HG03521 (cell line): ENCODE measurements at regions not wholly inside any gene's neighbourhood (a gene's known extent, or its start where the extent isn't known, plus 50 kb on each side); places are given as distances from the start of the nearest gene placed in this dataset.
"Not testable (repeated sequence)": the region's sequence is repeated elsewhere in the genome, so short reads cannot be mapped to it uniquely, and the experiment has no call there.

Experiments
- ATAC-seq: cut with Tn5 transposase; IDR thresholded peaks from one replicate; pipeline ENCODE4 v1.9.1; 2021; ENCODE audit warnings: mild to moderate bottlenecking, moderate library complexity; ENCODE audit not compliant: unreplicated experiment

DNA sequence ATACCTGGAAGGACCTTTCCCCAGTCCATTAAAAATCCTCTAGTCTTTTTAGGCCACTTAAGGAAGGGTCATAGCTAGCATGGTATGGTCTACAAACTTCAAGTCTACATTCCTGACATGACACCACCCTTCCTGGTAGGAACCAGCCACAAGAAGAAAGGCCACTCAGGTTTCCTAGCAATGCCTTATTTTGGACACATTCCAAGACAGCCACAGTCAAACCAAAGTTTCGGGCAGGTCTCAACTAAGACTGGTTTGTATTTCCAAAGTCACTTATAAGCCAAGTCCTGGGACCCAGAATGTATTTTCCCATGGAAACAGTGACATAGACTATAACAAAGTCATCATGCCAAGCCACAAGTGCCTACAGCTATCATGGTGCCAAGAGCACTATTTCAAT, 50.6 kb upstream of the SLC44A3 start:
- ATAC-seq, result no peak

DNA sequence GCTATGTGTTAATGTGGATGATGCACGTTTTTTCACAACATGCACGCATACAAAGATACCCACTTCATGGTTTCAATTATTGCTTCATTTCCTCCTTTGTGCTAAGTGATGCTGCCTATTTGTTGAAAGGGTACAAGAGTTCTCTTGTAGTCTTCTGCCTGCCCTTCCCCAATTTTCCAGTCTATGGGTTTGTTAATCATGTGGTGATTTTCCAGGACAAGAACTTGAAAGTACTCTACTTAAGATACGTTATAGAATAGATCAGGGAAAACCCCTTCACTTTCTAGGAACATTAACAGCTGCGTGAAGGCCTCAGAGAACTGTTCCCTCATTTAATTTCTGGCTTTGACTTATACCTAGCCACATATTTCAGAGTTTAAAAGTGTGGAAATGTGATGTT, 52.1 kb upstream of the SLC44A3 start:
- no peak for ATAC-seq

DNA sequence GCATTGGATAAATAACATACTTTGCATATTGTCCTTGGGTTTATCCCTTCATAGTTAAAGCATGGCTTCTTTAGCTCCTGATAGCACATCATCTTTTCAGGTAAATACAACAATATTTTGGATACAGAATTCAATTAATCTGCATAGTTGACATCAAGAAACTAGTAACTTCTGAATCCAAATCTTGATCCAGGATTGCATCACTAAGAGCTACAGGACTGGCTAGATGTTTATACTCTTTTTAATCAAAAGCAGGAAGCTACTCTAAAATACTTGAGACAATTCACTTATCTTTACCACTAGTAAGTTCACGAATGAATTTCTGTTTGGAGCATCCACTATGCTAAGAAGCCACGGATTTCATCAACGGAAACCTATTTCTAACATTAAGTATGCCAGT, 54.2 kb upstream of the SLC44A3 start:
- ATAC-seq, result no peak

DNA sequence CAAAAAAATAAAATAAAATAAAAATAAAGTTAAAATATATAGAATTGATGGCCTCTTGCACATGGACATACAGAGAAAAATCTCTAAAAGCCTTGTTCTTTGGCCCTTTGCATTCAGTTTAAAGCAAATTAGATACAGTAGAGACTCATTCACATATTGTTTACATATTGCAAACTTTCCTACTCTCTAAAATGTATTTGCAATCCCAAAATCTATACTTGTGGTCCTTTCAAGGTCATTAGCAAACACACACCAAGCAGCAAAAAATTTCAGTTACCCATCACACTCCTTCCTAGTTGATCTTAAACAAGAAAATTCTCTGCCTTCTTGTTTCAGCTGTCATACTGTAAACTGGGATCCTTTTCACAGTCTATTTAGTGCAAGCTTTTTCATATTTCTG, 61.0 kb upstream of the SLC44A3 start:
- no peak for ATAC-seq

DNA sequence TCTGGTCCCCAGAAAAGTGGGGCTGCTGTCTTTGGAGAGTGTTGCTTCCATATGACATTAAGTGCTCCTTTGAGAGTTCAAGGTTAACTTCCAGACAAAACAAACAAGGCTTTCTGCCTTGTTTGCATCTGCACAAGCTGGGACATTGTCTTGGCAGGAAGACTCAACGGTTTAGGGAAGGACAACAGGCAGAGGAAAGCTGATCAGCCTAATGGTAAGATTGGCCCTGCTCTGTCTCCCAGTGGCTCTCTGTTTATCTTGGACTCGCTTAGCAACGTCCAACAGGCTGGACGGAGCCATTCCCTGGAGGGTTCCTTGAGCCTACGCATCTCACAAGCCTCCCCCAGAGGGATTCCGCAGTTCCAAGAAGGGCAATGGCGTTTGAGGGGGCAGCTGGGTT, 62.2 kb upstream of the SLC44A3 start:
- ATAC-seq, result no peak

DNA sequence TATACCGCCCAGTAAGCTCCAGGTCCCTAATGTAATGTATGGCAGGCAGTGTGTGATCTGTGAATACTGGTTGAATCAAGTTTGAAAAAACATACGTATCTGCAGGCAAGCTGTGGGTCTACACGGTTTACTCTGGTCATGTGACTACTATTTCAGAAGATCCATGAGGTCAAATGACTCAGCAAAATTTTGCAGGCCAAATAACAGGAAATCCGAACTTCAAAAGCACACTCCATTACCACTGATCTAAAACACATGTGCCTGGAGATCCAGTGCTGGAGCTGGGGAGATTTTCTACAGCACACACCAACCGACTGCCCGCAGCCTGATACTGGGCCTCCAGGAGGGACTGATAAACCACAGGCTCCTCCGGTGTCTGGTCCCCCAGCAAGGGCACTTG, 64.5 kb upstream of the SLC44A3 start:
- ATAC-seq, result no peak

DNA sequence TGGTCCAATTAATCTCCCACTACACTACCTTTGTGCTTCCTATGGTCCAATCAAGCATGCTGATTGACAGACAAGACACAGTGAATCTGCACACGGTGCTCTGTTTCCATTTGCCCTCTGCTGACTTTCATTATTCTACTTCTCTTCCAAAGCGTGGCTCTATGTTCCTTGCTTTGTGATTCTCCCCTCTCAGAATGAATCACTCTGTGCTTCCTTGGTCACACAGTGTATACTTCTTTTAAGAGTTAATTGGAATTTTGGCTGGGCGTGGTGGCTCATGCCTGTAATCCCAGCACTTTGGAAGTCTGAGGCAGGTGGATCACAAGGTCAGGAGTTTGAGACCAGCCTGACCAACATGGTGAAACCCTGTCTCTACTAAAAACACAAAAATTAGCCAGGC, 65.1 kb upstream of the SLC44A3 start:
- not testable (repeated sequence) for ATAC-seq

DNA sequence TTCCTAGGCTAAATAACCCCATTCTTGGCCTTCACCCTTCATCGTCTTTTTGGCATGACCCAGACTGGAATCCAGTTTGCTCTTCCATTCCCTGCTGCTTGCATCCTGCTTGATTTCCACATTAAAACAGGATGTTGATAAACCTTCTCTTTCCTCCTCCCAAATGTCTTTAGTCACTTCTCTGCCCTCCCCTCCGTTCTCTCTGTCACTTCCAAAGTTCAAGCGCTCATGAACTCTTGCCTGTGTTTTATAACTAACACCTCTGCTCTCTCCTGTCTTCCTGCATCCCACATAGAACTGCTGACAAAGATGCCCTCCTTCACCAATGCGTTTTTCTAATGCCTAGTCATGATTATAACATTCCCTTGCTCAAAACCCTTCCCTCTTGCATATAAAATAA, 65.6 kb upstream of the SLC44A3 start:
- ATAC-seq, result no peak

DNA sequence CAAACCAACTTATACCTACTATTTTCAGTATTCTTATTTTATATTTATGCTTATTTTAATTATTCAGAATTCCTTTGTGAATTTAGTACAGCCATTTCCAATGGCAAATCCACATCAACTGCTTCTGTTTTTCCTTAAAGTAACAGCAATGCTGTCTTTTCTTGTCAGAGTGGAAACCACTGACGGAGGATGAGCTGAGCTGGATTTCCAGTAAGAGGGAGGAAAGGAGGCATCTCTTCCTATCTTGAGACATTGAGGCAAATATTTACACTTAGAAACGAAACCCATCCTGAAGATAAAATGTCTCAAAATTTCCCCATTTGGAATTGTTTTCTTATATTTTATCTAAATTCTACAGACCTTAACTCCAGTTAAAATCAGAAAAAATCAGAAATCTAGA, 66.1 kb upstream of the SLC44A3 start:
- ATAC-seq, result no peak

DNA sequence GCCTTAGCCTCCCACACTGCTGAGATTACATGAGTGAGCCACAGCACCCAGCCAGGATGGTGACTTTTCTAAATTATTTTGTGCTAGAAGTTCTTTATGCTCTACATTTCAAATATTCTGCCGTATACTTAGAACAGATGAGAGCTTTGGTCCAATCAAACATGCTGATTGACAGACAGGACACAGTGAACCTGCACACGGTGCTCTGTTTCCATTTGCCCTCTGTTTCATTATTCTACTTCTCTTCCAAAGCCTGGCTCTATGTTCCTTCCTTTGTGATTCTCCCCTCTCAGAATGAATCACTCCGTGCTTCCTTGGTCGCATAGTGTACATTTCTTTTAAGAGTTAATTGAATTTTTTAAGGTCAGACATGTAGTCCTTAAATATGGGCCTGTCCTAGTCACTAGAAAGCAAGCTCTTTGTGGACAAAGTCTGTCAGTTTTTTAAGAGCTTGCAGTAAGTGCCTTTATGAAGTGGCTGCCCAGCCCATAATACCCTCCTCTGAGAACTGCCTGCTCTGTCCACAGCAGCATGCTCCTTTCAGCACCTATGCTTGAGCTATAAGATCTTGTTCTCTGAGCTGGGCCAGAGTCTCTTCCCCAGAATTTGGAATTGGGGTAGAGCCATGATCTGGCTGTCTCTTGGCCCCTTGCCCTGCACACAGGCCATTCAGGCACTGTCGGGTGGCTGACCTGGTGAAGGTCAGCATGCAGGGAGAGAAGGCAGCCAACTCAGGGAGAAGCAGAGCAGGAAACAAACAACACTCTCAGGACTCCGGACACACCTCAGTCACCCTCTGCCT, 66.8 kb upstream of the SLC44A3 start:
- no peak for ATAC-seq

DNA sequence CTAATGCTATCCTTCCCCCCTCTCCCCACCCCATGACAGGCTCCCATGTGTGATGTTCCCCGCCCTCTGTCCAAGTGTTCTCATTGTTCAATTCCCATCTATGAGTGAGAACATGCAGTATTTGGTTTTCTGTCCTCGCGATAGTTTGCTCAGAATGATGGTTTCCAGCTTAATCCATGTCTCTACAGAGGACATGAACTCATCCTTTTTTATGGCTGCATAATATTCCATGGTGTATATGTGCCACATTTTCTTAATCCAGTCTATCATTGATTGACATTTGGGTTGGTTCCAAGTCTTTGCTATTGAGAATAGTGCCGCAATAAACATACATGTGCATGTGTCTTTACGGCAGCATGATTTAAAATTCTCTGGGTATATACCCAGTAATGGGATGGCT, 68.7 kb upstream of the SLC44A3 start:
- not testable (repeated sequence) for ATAC-seq

DNA sequence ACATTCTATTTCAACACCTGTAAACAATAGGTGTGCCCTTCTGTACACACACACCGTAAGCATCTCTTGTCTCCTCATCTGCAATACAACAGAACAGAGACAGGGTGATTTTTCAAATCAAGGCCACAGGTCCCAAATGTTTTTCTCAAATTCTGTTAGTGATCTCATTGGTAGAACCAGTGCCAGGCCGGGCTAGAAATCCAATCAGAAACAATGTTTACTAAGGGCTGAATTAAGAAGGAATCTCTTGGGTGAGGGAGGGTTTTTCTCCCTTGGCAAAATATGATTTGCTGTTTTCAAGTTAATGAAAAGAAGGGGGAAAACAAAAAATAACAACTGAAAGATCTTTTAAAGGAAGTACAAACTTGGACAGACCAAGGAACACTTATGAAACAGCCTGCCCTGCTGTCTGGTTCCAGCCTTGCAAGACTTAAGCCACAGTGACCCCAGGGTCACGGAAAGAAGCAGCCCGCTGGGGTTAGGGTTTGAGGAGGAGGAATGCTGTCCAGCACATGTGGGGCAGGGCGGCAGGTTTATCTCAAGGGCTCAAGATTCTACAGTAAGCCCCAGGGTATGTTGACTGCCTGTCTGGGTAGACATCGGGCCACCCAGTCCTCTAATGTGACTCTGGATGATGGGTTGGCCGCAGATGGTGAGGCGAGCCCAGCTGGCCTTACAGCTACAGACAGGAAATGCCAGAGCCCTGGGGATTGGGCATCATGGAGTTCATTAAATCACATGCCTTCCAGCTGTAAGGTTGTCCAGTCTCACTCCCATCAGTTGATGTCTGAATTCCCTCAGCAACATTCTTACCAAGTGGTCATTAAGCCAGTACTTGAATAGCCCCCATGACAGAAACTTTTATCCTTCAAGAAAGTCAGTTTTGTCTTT, 73.3 kb upstream of the SLC44A3 start:
- no peak for ATAC-seq

DNA sequence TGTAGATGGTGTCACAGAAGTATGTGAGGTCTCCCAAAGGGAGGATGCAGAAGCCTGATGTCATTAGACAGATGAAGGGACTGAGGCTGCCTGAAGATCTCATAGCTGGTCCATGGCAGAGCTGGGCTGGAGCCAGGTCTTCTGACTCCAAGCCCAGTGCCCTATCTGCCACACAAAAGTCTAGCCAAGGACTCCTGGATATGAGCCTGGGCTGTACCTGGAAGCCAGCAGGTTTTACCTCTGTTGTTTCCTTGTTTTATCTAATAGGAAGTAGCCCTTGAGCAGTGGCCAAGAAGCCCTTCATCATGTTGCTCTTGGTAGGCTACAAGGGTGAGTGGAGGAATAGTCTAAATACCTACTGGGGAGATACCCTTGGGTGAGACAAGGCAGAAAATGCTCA, 74.4 kb upstream of the SLC44A3 start:
- ATAC-seq, result no peak

DNA sequence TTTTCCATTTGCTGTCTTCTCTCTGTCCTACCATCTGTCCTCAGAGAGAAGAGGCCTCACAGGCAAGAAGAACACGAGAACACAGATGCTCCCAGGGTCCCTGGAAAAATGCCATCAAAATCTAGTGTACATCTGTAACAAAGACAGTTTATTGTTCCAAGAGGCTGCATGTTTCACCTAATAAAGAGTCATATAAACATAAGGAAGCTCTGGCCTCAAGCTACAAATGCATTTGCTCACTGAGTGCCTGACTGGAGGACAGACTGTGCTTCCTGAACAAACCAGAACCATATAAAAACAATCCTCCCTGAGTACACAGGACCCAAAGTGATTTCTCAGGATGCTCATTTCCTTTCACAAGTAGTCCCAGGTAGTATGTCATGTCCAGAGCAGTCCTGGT, 76.3 kb upstream of the SLC44A3 start:
- no peak for ATAC-seq

DNA sequence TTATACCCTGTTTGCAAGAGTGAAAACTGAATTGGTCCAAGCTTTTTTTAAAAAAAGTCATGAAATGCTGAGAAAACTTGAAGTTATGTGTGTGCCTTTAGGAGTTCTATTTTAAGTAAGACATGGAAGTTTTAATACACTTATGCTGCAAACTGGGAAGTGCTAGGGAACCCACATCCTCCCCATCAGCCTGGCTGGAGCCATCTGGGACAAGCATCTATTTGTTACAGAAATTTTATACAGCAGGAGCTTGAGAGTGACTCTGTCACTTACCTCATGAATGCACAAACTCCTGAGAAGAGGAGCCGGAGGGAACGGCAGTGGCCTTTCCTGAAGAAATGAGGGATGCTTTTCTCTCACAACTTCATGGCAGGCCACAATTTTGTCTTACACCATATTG, 78.2 kb upstream of the SLC44A3 start:
- ATAC-seq, result no peak

DNA sequence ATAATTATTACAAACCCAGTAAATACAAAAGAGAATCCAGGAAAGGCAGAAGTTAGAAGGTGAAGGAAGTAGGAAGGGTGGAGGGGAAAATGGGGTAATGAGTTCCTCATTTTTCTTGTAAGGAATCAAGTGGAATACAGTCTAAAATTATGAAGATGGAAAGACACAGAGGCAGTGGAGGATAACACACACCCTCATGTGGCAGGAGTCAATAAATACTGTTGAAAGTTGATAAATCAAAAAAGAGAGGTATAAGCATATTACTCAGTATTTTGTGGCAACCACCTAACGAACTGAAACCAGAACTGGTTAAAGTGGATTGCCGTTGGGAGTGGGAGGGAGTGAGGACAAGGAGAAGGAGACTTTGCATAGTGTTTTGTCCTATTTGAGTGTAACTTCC, 78.6 kb upstream of the SLC44A3 start:
- ATAC-seq, result no peak

DNA sequence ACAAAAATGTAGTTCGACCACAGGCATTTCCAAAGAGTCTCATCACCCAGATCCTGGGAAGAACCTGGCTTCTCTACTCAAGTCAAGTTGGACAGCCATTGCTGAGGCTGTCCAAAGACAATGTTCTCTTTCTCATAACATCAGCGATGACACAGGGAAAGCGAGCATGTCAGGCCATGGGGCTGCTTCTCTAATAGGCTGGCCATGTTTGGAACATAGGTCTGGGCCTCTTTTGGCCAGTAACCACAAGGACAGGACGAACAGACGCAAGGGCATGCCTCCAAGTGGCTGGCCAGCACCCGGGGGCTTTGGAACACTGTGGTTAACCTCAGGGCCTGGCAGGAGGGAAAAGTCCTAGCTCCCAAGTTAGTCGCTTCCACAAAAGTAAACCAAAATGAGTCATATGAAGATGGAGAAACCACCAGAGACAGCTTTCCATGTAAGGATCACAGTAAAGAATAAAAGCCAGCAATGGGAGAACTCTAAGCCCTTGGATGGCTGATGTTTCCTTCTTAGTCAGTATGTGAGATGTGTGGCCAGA, 80.6 kb upstream of the SLC44A3 start:
- ATAC-seq, result no peak

DNA sequence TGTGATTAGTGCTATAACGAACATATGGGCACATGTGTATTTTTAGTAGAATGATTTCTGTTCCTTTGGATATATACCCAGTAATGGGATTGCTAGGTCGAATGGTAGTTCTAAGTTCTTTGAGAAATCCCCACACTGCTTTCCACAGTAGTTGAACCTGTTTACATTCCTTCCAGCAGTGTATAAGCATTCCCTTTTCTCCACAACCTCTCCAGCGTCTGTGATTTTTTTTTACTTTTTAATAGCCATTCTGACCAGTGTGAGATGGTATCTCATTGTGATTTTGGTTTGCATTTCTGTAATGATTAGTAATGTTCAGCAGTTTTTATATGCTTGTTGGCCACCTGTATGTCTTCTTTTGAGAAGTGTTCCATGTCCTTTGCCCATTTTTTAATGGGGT, 81.8 kb upstream of the SLC44A3 start:
- no peak for ATAC-seq

DNA sequence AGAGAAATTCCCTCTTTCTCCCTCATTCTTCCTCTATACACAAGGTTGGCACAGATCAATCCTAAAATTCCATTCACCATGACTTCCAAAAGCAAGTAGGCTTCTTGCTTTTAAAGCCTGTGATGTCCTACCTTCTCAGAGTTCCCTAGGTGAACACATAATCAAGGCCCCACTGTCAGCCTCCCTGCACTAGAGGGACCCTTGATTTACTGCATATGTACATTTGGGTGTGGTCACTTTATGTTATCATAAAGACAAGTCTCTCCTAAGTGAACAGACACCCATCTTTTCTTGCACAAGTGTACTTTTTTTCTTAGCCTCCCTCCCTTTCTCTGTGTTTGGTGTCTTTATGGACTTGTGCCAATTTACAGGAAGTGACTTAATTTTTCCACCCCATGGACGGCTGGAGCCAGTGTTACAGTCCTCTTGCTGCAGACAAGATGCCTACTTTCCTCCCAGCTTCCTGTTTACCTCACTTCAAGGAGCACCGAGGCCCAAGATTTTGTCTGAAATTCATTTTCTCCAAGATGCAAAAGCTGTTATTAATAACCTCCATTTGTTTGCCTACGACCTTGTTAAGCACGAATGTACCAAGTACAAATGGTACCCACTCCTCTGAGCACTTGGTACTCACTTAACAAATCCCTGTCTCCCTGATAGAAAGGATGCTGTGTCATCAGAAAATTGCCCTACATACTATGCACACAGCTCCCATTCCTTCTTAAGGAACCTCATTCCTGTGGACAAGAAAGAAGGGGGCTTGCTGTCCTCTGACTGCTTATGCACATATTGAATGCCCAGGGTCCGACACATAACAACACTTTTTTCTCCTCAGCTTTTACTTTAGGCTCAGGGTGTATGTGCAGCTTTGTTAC, 82.8 kb upstream of the SLC44A3 start:
- no peak for ATAC-seq

DNA sequence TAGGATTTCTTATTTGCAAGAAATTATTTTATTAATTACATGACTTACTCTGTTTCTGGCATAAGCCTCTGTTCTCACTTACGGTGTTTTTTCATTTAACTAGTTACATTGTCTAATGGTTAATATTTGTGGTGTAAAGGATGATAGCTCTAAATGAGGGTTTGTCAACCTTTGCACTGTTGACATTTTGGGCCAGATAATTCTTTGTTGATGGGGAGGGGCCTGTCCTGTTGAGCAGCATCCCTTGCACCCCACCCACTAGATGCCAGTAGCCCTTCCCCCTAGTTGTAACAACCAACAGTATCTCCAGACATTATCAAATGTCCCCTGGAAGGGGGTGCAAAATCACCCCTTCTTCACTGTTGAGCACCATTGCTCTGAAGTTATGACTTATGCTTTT, 83.6 kb upstream of the SLC44A3 start:
- ATAC-seq, result no peak

DNA sequence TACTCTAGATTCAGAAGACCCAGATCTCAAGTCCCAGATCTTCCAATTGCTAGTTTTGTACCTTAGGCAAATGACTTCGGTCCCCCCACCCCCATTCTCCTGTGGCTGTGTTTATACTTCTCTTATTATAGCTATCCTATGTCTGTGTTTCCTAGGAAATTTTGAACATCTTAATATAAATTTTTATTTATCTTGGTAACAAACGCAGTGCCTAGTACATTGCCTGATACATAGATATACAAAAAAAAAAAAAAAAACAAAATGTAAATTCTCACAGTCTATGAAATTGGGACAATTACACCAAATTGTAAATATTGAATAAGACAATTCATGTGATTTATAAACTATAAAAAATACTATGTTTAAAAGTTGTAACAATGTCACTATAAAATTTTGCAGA, 84.1 kb upstream of the SLC44A3 start:
- no peak for ATAC-seq
